ENCODE measurements at regions not wholly inside any gene's neighbourhood (a gene's known extent, or its start where the extent isn't known, plus 50 kb on each side); places are given as distances from the start of the nearest gene placed in this dataset.

DNA sequence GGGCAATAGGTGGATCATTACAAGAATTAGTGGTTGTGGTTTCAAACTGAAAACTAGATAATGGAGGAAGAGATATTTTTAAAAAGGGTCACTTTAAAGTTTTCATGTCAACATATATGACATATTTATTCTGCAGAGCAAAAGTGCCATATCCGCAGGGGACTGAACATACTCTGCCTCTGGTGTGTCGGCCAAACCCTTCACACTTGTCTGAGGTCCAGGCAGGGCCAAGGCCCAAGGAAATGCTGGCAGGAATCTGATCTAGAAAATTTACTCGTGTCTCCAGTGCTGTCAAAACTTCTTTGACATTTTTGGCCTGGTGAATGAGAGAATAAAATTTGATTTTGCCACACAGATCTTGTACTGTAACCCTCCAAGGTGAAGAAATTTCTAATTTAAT is 562.3 kb downstream of the CCSER2 start:
- TF ChIP-seq, protein P1, sequence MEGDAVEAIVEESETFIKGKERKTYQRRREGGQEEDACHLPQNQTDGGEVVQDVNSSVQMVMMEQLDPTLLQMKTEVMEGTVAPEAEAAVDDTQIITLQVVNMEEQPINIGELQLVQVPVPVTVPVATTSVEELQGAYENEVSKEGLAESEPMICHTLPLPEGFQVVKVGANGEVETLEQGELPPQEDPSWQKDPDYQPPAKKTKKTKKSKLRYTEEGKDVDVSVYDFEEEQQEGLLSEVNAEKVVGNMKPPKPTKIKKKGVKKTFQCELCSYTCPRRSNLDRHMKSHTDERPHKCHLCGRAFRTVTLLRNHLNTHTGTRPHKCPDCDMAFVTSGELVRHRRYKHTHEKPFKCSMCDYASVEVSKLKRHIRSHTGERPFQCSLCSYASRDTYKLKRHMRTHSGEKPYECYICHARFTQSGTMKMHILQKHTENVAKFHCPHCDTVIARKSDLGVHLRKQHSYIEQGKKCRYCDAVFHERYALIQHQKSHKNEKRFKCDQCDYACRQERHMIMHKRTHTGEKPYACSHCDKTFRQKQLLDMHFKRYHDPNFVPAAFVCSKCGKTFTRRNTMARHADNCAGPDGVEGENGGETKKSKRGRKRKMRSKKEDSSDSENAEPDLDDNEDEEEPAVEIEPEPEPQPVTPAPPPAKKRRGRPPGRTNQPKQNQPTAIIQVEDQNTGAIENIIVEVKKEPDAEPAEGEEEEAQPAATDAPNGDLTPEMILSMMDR (IDR thresholded peaks at IDR 0.05; ENCODE audit: insufficient read depth in 1 of 2, low read depth in 1 of 2, low read length in 1 of 2, severe bottlenecking in 1 of 2, unreplicated experiment in 1 of 2) = no peak
- H3K36me3 Mint-ChIP-seq (ENCODE audit: insufficient read depth, unreplicated experiment) = no peaks in the 10 kb centered on the region

DNA sequence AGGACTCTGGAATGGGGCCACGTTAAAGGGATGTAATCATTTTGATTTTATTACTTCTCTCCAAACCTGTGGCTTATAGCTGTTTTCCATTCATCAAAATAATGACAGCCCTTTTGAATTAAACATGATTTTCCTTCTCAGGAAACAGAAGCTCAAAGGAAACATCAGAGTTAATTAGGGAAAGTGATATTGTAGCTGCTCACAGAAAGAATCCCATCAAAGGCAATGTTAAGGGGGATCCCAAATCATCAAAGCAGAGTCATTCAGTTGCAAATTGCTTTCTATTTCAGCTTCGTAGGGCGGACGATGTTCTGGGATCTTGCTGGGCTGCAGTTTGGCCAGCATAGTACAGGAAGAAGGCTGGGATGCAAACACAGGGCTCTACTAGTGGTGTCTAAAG is 563.2 kb downstream of the CCSER2 start:
- BruUV-seq (replicated peaks) = no TSS peak
- H3K4me1 Mint-ChIP-seq (ENCODE audit: low read depth, unreplicated experiment) = no peaks in the 10 kb centered on the region
- POLR2A ChIA-PET = no interaction called here
- Histone ChIP-seq H3K4me1 (no peaks in the 10 kb centered on the region), H3K27me3 (replicated peaks; ENCODE audit: control insufficient read depth, insufficient read depth, low read length) (no peaks in the 10 kb centered on the region), H3K36me3 (ENCODE audit: control insufficient read depth, insufficient read depth, low read length) (no peaks in the 10 kb centered on the region), H3K4me3 (ENCODE audit: low read depth, low read length) (no peak overlapping the region), H3K9me3 (no peaks in the 10 kb centered on the region)
- TF ChIP-seq, protein P1 (IDR thresholded peaks at IDR 0.05; ENCODE audit: insufficient read depth in 1 of 2, low read depth in 1 of 2, low read length in 1 of 2, severe bottlenecking in 1 of 2, unreplicated experiment in 1 of 2) = no peak
- CTCF ChIA-PET = no interaction called here
- no peak for DNase-seq
- H3K36me3 Mint-ChIP-seq (ENCODE audit: insufficient read depth, unreplicated experiment) = no peaks in the 10 kb centered on the region
- H3K27ac Mint-ChIP-seq (ENCODE audit: unreplicated experiment) = no peak overlapping the region
- H3K27me3 Mint-ChIP-seq (ENCODE audit: insufficient read depth, unreplicated experiment) = peaks cover 2% of the 10 kb centered on the region
- peaks cover 9% of the 10 kb centered on the region for H3K9me3 Mint-ChIP-seq (ENCODE audit: unreplicated experiment)
- intact Hi-C loops (cut with micrococcal nuclease; ENCODE audit: unreplicated experiment) = no loop called here
- H3K4me3 Mint-ChIP-seq (ENCODE audit: unreplicated experiment) = no peak overlapping the region

More for the DNA sequence above, 562.3 kb downstream of the CCSER2 start:
- Histone ChIP-seq H3K4me1 (no peaks in the 10 kb centered on the region), H3K9me3 (no peaks in the 10 kb centered on the region), H3K4me3 (ENCODE audit: low read depth, low read length) (no peak overlapping the region), H3K36me3 (ENCODE audit: control insufficient read depth, insufficient read depth, low read length) (no peaks in the 10 kb centered on the region), H3K27me3 (replicated peaks; ENCODE audit: control insufficient read depth, insufficient read depth, low read length) (no peaks in the 10 kb centered on the region)
- H3K27ac Mint-ChIP-seq (ENCODE audit: unreplicated experiment) = no peak overlapping the region
- DNase-seq = no peak
- BruUV-seq (replicated peaks) = no TSS peak
- intact Hi-C loops (cut with micrococcal nuclease; ENCODE audit: unreplicated experiment) = no loop called here
- ChIA-PET POLR2A (no interaction called here), CTCF (no interaction called here)
- no peak overlapping the region for H3K4me3 Mint-ChIP-seq (ENCODE audit: unreplicated experiment)
- no peaks in the 10 kb centered on the region for H3K27me3 Mint-ChIP-seq (ENCODE audit: insufficient read depth, unreplicated experiment)
- no peaks in the 10 kb centered on the region for H3K4me1 Mint-ChIP-seq (ENCODE audit: low read depth, unreplicated experiment)
- H3K9me3 Mint-ChIP-seq (ENCODE audit: unreplicated experiment) = peaks cover 9% of the 10 kb centered on the region

DNA sequence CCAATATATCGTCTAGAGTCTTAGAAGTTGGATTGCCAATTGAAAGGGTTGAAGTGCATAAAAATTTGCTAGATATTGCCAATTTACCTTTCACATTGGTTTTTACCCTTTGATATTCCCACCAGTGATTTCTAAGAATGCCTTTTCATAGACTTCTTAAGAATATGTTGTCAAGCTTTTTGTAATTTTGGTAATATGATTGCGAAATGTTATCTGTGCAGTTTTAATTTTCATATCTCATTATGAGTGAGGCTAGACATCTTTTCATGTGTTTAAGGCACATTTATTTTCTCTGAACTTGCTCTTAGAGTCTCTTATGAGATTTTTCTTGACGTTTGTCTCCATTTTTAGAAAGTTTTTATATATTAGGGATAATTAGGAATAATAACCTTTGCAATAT is 567.2 kb downstream of the CCSER2 start:
- H3K4me3 Mint-ChIP-seq (ENCODE audit: unreplicated experiment) = no peak overlapping the region
- Histone ChIP-seq H3K36me3 (ENCODE audit: control insufficient read depth, insufficient read depth, low read length) (no peaks in the 10 kb centered on the region), H3K9me3 (no peaks in the 10 kb centered on the region), H3K4me1 (no peaks in the 10 kb centered on the region), H3K4me3 (ENCODE audit: low read depth, low read length) (no peak overlapping the region), H3K27me3 (replicated peaks; ENCODE audit: control insufficient read depth, insufficient read depth, low read length) (no peaks in the 10 kb centered on the region)
- TF ChIP-seq, protein P1 (IDR thresholded peaks at IDR 0.05; ENCODE audit: insufficient read depth in 1 of 2, low read depth in 1 of 2, low read length in 1 of 2, severe bottlenecking in 1 of 2, unreplicated experiment in 1 of 2) = no peak
- CTCF ChIA-PET = no interaction called here
- H3K27me3 Mint-ChIP-seq (ENCODE audit: insufficient read depth, unreplicated experiment) = peaks cover 2% of the 10 kb centered on the region
- no peak overlapping the region for H3K27ac Mint-ChIP-seq (ENCODE audit: unreplicated experiment)
- intact Hi-C loops (cut with micrococcal nuclease; ENCODE audit: unreplicated experiment) = no loop called here
- no peaks in the 10 kb centered on the region for H3K4me1 Mint-ChIP-seq (ENCODE audit: low read depth, unreplicated experiment)
- H3K36me3 Mint-ChIP-seq (ENCODE audit: insufficient read depth, unreplicated experiment) = no peaks in the 10 kb centered on the region
- DNase-seq = no peak
- POLR2A ChIA-PET = no interaction called here
- peaks cover 9% of the 10 kb centered on the region for H3K9me3 Mint-ChIP-seq (ENCODE audit: unreplicated experiment)
- no TSS peak for BruUV-seq (replicated peaks)

Data from Caco-2 (cell line).